ENCODE measurements at regions not wholly inside any gene's neighbourhood (a gene's known extent, or its start where the extent isn't known, plus 50 kb on each side); places are given as distances from the start of the nearest gene placed in this dataset.

- H3K4me3 ChIP-seq (ENCODE audit: low read length) = no peak overlapping the region
- no peak for DNase-seq
These were observed 133.4 kb upstream of the PAPPA start for GRCh38 chr9:116020146-116020545.

DNA sequence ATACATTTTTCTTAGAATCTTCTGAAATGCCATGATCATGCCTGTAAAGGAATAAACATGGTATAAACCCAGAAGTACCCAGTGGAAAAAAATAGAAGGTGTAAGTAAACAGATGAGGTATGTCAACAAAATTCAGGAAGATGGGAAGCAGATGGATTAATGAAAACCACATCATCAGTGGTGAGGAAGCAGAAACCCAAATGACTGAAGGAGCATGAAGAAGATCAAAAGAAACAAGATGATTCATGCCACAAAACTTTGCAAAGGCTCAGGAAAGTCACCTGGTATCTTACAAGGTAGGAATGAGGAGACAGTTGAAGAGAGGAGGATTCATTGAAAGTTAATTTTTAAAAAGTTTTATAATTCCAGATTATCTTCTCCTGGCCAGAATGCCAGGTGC, 132.8 kb upstream of the PAPPA start:
- Histone ChIP-seq H3K9ac (ENCODE audit: low read length) (no peak overlapping the region), H3F3A (ENCODE audit: insufficient read depth, low read length) (no peaks in the 10 kb centered on the region), H3K27ac (ENCODE audit: low read length) (no peak overlapping the region), H3K9me2 (replicated peaks; ENCODE audit: insufficient read depth, low read length) (no peaks in the 10 kb centered on the region), H3K27me3 (replicated peaks; ENCODE audit: insufficient read depth, low read length) (no peaks in the 10 kb centered on the region), H3K36me3 (replicated peaks; ENCODE audit: insufficient read depth, low read length) (no peaks in the 10 kb centered on the region), H2AFZ (ENCODE audit: low read length) (no peak overlapping the region), H4K20me1 (ENCODE audit: insufficient read depth, low read length) (no peaks in the 10 kb centered on the region), H3K4me1 (ENCODE audit: low read length) (no peaks in the 10 kb centered on the region), H3K4me3 (ENCODE audit: low read length) (no peak overlapping the region), H3K79me2 (ENCODE audit: low read length) (no peaks in the 10 kb centered on the region), H3K9me3 (replicated peaks; ENCODE audit: insufficient read depth, low read length) (no peaks in the 10 kb centered on the region), H3K4me2 (ENCODE audit: low read depth, low read length) (no peak overlapping the region)
- TF ChIP-seq, protein P1, sequence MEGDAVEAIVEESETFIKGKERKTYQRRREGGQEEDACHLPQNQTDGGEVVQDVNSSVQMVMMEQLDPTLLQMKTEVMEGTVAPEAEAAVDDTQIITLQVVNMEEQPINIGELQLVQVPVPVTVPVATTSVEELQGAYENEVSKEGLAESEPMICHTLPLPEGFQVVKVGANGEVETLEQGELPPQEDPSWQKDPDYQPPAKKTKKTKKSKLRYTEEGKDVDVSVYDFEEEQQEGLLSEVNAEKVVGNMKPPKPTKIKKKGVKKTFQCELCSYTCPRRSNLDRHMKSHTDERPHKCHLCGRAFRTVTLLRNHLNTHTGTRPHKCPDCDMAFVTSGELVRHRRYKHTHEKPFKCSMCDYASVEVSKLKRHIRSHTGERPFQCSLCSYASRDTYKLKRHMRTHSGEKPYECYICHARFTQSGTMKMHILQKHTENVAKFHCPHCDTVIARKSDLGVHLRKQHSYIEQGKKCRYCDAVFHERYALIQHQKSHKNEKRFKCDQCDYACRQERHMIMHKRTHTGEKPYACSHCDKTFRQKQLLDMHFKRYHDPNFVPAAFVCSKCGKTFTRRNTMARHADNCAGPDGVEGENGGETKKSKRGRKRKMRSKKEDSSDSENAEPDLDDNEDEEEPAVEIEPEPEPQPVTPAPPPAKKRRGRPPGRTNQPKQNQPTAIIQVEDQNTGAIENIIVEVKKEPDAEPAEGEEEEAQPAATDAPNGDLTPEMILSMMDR (IDR thresholded peaks at IDR 0.05; ENCODE audit: low read length) = no peak
- TF ChIP-seq EZH2 (optimal IDR thresholded peaks at IDR 0.05; ENCODE audit: low read depth, low read length) (no peak), EZH2phosphoT487 (IDR thresholded peaks at IDR 0.05; ENCODE audit: low read length) (no peak)
- DNase-seq = no peak

More at GRCh38 chr9:116020146-116020545, 133.4 kb upstream of the PAPPA start:
- Histone ChIP-seq H3K27me3 (replicated peaks; ENCODE audit: insufficient read depth, low read length) (no peaks in the 10 kb centered on the region), H3K9me3 (replicated peaks; ENCODE audit: insufficient read depth, low read length) (no peaks in the 10 kb centered on the region), H2AFZ (ENCODE audit: low read length) (no peak overlapping the region), H3F3A (ENCODE audit: insufficient read depth, low read length) (no peaks in the 10 kb centered on the region), H3K4me1 (ENCODE audit: low read length) (no peaks in the 10 kb centered on the region), H3K79me2 (ENCODE audit: low read length) (no peaks in the 10 kb centered on the region), H4K20me1 (ENCODE audit: insufficient read depth, low read length) (no peaks in the 10 kb centered on the region), H3K36me3 (replicated peaks; ENCODE audit: insufficient read depth, low read length) (no peaks in the 10 kb centered on the region), H3K9me2 (replicated peaks; ENCODE audit: insufficient read depth, low read length) (no peaks in the 10 kb centered on the region), H3K27ac (ENCODE audit: low read length) (no peak overlapping the region), H3K9ac (ENCODE audit: low read length) (no peak overlapping the region), H3K4me2 (ENCODE audit: low read depth, low read length) (no peak overlapping the region)
- TF ChIP-seq EZH2 (optimal IDR thresholded peaks at IDR 0.05; ENCODE audit: low read depth, low read length) (no peak), EZH2phosphoT487 (IDR thresholded peaks at IDR 0.05; ENCODE audit: low read length) (no peak)
- TF ChIP-seq, protein P1 (IDR thresholded peaks at IDR 0.05; ENCODE audit: low read length) = no peak

GRCh38 chr9:116027096-116027495, 126.5 kb upstream of the PAPPA start:
- Histone ChIP-seq H3K36me3 (replicated peaks; ENCODE audit: insufficient read depth, low read length) (no peaks in the 10 kb centered on the region), H2AFZ (ENCODE audit: low read length) (no peak overlapping the region), H3K4me1 (ENCODE audit: low read length) (no peaks in the 10 kb centered on the region), H3F3A (ENCODE audit: insufficient read depth, low read length) (no peaks in the 10 kb centered on the region), H3K9me3 (replicated peaks; ENCODE audit: insufficient read depth, low read length) (no peaks in the 10 kb centered on the region), H3K27ac (ENCODE audit: low read length) (no peak overlapping the region), H3K4me2 (ENCODE audit: low read depth, low read length) (no peak overlapping the region), H3K9me2 (replicated peaks; ENCODE audit: insufficient read depth, low read length) (no peaks in the 10 kb centered on the region), H4K20me1 (ENCODE audit: insufficient read depth, low read length) (no peaks in the 10 kb centered on the region), H3K9ac (ENCODE audit: low read length) (no peak overlapping the region), H3K79me2 (ENCODE audit: low read length) (no peaks in the 10 kb centered on the region), H3K4me3 (ENCODE audit: low read length) (no peak overlapping the region), H3K27me3 (replicated peaks; ENCODE audit: insufficient read depth, low read length) (no peaks in the 10 kb centered on the region)
- no peak for TF ChIP-seq EZH2phosphoT487 (IDR thresholded peaks at IDR 0.05; ENCODE audit: low read length)
- TF ChIP-seq EZH2 (optimal IDR thresholded peaks at IDR 0.05; ENCODE audit: low read depth, low read length) = no peak
- TF ChIP-seq, protein P1 (IDR thresholded peaks at IDR 0.05; ENCODE audit: low read length) = no peak
- no peak for DNase-seq
